WI38 (cell line): ENCODE measurements at regions not wholly inside any gene's neighbourhood (a gene's known extent, or its start where the extent isn't known, plus 50 kb on each side); places are given as distances from the start of the nearest gene placed in this dataset.

ENCODE experiments used
- H3K4me3 ChIP-seq: 2 replicates; pipeline ENCODE4 v1.5.1; 2011; ENCODE audit warnings: low read depth, mild to moderate bottlenecking, control low read depth, low read length
- CTCF ChIP-seq: IDR thresholded peaks from 2 replicates; pipeline ENCODE4 v1.5.1; 2012; ENCODE audit warnings: low read depth, mild to moderate bottlenecking, control low read depth, low read length

DNA sequence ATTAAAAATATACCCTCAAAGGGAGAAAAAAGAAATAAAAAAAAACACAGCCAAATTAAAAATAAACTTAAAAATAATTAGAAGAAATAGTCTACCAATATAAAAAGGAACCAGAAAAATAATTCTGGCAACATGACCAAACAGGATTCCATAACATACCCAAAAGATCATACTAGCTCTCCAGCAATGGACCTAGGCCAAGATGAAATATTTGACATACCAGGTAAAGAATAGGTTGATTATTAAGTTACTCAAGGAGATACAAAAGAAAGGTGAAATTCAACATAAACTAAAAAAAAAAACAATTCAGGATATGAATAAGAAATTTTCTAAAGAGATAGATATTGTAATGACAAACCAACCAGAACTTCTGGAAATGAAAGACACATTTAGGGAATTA lies 121.3 kb upstream of the SCAF11 start:
- no peak for TF ChIP-seq CTCF

DNA sequence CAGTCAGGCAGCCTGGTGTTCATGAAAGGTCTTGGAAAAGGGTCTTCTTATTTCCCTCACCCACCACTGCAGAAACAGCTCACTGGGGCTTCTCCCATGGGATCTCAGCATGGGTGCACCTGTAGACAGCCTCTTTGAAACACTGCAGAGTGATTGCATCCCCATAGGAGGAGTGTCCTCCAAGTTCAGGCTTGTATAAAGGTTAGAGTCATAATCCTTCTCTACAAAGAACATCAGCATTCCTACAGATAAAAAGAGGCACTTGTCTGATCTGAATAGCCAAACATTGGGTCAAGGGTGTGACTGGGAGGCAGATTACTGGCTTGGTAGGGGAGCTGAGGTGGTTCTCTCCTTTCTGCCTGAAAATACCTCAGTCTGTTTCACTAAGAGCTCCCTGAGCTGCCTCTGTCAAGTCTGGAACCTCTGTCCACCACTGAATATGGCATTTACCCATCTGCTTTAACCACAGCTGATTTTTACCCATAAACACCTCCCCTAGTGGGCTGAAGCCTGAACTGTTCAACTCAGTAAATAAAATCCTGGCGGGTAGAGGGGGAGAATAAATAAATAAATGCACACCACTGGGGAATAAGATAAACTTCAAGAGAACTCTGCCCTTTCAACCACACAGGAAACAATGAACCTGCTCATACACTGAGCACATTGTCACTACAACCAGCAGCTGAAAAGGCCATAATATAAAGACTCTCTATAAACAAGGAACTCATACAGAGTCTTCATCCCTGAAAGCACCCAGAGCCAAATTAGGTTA lies 120.7 kb upstream of the SCAF11 start:
- no peak overlapping the region for H3K4me3 ChIP-seq
- TF ChIP-seq CTCF: peak; percentile 24; the same call in 1 of the 2 replicates

More for the DNA sequence above, 121.3 kb upstream of the SCAF11 start:
- H3K4me3 ChIP-seq: no peak overlapping the region

DNA sequence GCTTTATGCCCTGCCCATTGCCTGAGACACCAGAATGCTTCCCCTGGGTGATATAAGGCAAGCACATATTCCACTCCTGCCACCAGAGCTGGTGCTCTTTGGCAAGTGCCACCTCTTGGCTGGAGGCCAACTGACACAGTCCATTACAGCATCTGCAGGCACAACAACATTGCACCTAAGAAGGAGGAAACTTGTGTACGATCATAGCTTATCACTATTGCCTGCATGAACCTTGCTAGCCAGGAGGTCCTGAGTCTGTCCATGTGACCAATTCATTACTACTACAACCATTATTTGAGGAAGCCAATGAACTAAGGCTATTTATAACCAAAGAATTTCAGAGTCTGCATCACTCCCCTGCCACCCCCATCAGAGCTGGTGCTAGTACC lies 119.8 kb upstream of the SCAF11 start:
- no peak overlapping the region for H3K4me3 ChIP-seq
- TF ChIP-seq CTCF: no peak

DNA sequence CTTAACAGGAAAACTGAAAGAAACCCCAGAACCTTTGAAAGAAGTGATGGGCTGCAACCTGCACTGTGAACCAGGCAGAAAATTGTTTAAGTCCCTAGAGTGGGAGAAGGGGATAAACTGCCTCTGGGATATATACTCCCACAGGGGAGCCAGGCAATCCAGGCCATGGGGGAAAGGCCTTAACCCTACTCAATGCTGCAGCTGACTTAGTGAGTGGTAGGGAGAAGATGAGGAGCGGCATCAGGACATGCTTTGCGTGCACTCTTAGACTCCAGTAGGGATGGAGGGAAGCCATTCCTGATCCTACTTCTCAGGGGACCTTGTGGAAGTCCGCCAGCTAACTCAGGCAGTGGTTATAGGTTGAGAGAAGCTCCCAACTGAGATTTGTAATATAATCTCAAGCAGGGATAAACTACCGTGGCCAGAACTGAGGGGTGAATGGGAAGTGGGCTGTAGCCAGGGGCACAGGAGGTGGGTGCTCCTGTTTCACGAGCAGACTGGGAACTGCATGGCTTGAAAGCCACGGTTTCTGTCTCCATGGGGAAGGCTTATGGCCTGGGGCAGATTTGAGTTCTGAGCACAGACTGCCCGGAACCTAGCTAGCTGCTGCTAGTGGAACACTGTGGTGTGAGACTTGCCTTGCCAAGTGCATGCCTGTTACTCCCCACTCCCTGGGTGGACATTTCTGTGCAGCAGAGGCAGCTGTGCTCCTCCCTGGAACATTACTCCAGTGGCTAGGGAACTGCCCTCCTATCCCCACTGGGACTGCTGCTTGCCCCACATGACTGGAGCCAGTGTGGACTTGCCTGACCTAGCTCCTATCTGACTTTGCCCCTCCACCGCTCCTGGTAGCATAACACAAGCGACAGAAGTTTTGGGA lies 119.2 kb upstream of the SCAF11 start:
- H3K4me3 ChIP-seq: no peak overlapping the region
- TF ChIP-seq CTCF: no peak

GRCh38 chr12:46108721-46109120 lies 118.3 kb upstream of the SCAF11 start:
- no peak for TF ChIP-seq CTCF
- H3K4me3 ChIP-seq: no peak overlapping the region

DNA sequence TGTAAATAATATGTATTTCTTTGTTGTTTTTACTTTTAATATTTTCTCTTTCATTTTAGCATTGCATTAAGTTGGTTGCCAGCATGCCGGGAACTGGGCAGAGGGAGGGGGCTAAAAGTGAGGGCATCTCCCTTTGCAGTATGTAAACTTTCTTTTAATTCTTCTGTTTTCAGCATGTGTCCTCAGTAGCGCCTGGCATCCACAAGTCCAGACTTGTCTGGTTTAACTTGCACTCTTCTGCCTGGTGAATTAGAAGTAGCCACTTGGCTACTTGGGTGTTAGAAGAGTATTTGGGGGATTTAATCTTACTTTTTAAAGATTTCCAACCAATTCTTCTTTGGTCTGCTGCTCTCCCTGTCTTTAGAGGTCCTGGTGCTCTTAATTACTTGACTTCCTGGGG lies 117.2 kb upstream of the SCAF11 start:
- no peak for TF ChIP-seq CTCF
- H3K4me3 ChIP-seq: no peak overlapping the region

DNA sequence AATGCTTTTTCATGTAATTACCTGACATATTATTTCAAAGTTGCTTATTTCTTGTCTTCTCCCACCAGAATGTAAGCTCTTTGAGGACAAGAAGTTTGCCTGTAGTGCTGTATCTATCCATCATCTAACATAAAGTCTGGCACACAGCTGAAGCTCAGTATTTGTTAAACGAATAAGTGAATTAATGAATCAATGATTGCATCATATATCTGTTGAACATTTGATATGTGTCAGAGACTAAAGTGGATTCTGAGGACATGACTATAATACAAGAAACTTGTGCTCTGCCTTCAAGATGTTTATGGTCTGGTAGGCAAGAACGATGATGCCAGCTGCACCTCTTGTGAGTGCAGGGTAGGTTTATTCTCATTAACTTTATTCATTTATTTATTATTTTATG lies 115.4 kb upstream of the SCAF11 start:
- no peak for TF ChIP-seq CTCF
- H3K4me3 ChIP-seq: no peak overlapping the region
